ENCODE measurements at regions not wholly inside any gene's neighbourhood (a gene's known extent, or its start where the extent isn't known, plus 50 kb on each side); places are given as distances from the start of the nearest gene placed in this dataset.
"Not testable (repeated sequence)": the region's sequence is repeated elsewhere in the genome, so short reads cannot be mapped to it uniquely, and the experiment has no call there.

DNA sequence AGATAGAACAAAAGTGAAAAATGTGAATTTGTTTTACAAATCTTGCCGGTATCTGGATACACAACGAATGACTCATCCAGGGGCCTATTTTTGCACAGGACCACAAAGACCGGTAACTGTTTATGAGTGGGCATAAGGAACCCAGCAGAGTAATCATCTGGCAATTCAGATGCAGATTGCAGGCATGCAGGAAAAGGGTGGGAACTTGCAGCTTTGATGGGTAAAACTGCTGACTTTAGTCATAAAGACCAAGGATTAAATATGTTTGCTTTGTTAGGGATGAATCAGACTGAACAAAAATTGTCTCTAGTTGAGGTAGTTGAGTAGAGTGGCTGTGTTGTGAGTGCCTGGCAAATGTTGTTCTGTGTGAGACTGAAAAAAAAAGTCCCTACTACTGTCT, 309.6 kb upstream of the CCNH start:
- no peaks in the 10 kb centered on the region for H3K36me3 Mint-ChIP-seq (ENCODE audit: insufficient read depth, unreplicated experiment)
- DNase-seq = no peak
- ChIA-PET POLR2A (no interaction called here), CTCF (no interaction called here)
- BruUV-seq (replicated peaks) = no TSS peak
- H3K4me1 ChIP-seq = no peaks in the 10 kb centered on the region
- no peaks in the 10 kb centered on the region for H3K27me3 Mint-ChIP-seq (ENCODE audit: insufficient read depth, unreplicated experiment)
- no peaks in the 10 kb centered on the region for H3K36me3 ChIP-seq (ENCODE audit: control insufficient read depth, insufficient read depth, low read length)
- H3K4me1 Mint-ChIP-seq (ENCODE audit: low read depth, unreplicated experiment) = no peaks in the 10 kb centered on the region
- intact Hi-C loops (cut with micrococcal nuclease; ENCODE audit: unreplicated experiment) = no loop called here
- H3K27me3 ChIP-seq (replicated peaks; ENCODE audit: control insufficient read depth, insufficient read depth, low read length) = no peaks in the 10 kb centered on the region
- no peak overlapping the region for H3K4me3 Mint-ChIP-seq (ENCODE audit: unreplicated experiment)
- H3K9me3 ChIP-seq = peaks cover 4% of the 10 kb centered on the region; the same call in 1 of the 2 replicates
- no peak overlapping the region for H3K4me3 ChIP-seq (ENCODE audit: low read depth, low read length)
- H3K9me3 Mint-ChIP-seq (ENCODE audit: unreplicated experiment) = peaks cover 15% of the 10 kb centered on the region
- TF ChIP-seq, protein P1, sequence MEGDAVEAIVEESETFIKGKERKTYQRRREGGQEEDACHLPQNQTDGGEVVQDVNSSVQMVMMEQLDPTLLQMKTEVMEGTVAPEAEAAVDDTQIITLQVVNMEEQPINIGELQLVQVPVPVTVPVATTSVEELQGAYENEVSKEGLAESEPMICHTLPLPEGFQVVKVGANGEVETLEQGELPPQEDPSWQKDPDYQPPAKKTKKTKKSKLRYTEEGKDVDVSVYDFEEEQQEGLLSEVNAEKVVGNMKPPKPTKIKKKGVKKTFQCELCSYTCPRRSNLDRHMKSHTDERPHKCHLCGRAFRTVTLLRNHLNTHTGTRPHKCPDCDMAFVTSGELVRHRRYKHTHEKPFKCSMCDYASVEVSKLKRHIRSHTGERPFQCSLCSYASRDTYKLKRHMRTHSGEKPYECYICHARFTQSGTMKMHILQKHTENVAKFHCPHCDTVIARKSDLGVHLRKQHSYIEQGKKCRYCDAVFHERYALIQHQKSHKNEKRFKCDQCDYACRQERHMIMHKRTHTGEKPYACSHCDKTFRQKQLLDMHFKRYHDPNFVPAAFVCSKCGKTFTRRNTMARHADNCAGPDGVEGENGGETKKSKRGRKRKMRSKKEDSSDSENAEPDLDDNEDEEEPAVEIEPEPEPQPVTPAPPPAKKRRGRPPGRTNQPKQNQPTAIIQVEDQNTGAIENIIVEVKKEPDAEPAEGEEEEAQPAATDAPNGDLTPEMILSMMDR (IDR thresholded peaks at IDR 0.05; ENCODE audit: insufficient read depth in 1 of 2, low read depth in 1 of 2, low read length in 1 of 2, severe bottlenecking in 1 of 2, unreplicated experiment in 1 of 2) = no peak
- H3K27ac Mint-ChIP-seq (ENCODE audit: unreplicated experiment) = no peak overlapping the region

DNA sequence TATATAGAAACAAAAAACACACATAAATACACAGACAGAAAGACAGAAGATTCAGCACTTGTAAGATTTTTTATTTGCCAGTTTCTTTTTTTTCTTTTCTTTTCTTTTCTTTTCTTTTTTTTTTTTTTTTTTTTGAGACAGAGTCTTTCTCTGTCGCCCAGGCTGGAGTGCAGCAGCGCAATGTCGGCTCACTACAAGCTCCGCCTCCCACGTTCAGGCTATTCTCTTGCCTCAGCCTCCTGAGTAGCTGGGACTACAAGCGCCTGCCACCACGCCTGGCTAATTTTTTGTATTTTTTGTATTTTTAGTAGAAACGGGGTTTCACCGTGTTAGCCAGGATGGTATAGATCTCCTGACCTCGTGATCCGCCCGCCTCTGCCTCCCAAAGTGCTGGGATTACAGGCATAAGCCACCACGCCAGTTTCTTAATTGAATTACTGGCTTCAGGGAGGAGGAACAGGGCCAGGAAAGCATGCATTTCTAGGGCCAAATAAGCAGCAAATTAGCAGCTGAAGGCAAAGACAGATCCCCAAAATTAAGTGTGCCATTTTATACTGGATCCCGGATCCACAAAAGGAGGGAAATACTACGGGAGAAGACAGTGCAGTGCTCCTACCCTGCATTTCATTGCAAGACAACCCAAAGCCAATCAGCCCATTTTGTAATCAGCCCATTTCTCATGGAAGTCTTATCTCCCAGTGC, 305.6 kb upstream of the CCNH start:
- CTCF ChIA-PET; BruUV-seq (replicated peaks); DNase-seq: not testable (repeated sequence)

DNA sequence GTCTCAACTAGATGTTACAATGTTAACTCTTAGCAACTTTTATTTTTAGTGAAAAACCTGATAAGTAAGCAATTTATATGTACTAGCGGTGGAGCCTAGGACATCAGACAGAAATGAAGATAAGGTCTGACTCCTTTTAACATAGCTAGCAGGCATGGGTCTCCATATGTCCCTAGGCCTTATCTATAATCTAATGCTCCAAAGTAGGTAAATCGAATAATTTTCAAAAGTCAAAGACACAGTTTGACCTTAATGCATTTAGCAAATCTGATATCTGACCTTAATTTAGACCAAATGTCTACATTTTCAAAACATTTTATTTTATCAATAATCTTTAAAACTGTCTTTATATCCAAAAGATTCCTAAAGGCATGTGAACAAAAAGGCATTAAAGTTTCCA, 305.0 kb upstream of the CCNH start:
- TF ChIP-seq, protein P1 (IDR thresholded peaks at IDR 0.05; ENCODE audit: insufficient read depth in 1 of 2, low read depth in 1 of 2, low read length in 1 of 2, severe bottlenecking in 1 of 2, unreplicated experiment in 1 of 2) = no peak
- ChIA-PET POLR2A (no interaction called here), CTCF (no interaction called here)
- BruUV-seq (replicated peaks) = no TSS peak
- Histone ChIP-seq H3K4me1 (no peaks in the 10 kb centered on the region), H3K27me3 (replicated peaks; ENCODE audit: control insufficient read depth, insufficient read depth, low read length) (no peaks in the 10 kb centered on the region), H3K36me3 (ENCODE audit: control insufficient read depth, insufficient read depth, low read length) (no peaks in the 10 kb centered on the region), H3K9me3 (peaks cover 4% of the 10 kb centered on the region; the same call in 1 of the 2 replicates), H3K4me3 (ENCODE audit: low read depth, low read length) (no peak overlapping the region)
- intact Hi-C loops (cut with micrococcal nuclease; ENCODE audit: unreplicated experiment) = no loop called here
- H3K9me3 Mint-ChIP-seq (ENCODE audit: unreplicated experiment) = peaks cover 15% of the 10 kb centered on the region
- H3K27me3 Mint-ChIP-seq (ENCODE audit: insufficient read depth, unreplicated experiment) = no peaks in the 10 kb centered on the region
- no peak overlapping the region for H3K4me3 Mint-ChIP-seq (ENCODE audit: unreplicated experiment)
- H3K36me3 Mint-ChIP-seq (ENCODE audit: insufficient read depth, unreplicated experiment) = no peaks in the 10 kb centered on the region
- no peak overlapping the region for H3K27ac Mint-ChIP-seq (ENCODE audit: unreplicated experiment)
- no peak for DNase-seq
- no peaks in the 10 kb centered on the region for H3K4me1 Mint-ChIP-seq (ENCODE audit: low read depth, unreplicated experiment)

More for the DNA sequence above, 305.6 kb upstream of the CCNH start:
- POLR2A ChIA-PET = interaction anchor here (0.7 kb wide), 1 partner anchor 305 kb away, joined by 4 read pairs; no protein-coding TSS in a partner anchor
- H3K4me1 ChIP-seq; H3K36me3 Mint-ChIP-seq (ENCODE audit: insufficient read depth, unreplicated experiment); intact Hi-C loops (cut with micrococcal nuclease; ENCODE audit: unreplicated experiment); H3K27me3 ChIP-seq (replicated peaks; ENCODE audit: control insufficient read depth, insufficient read depth, low read length); H3K4me1 Mint-ChIP-seq (ENCODE audit: low read depth, unreplicated experiment); H3K27ac Mint-ChIP-seq (ENCODE audit: unreplicated experiment); H3K36me3 ChIP-seq (ENCODE audit: control insufficient read depth, insufficient read depth, low read length); H3K27me3 Mint-ChIP-seq (ENCODE audit: insufficient read depth, unreplicated experiment); H3K4me3 ChIP-seq (ENCODE audit: low read depth, low read length); H3K4me3 Mint-ChIP-seq (ENCODE audit: unreplicated experiment); H3K9me3 ChIP-seq: not testable (repeated sequence)
- peaks cover 15% of the 10 kb centered on the region for H3K9me3 Mint-ChIP-seq (ENCODE audit: unreplicated experiment)
